GM13976 (cell line): ENCODE measurements at regions not wholly inside any gene's neighbourhood (a gene's known extent, or its start where the extent isn't known, plus 50 kb on each side); places are given as distances from the start of the nearest gene placed in this dataset.
"Not testable (repeated sequence)": the region's sequence is repeated elsewhere in the genome, so short reads cannot be mapped to it uniquely, and the experiment has no call there.

Experiments used
- DNase-seq: peaks from one replicate; pipeline ENCODE4 v3.0.0; 2012; ENCODE audit warnings: low spot score
- in situ Hi-C: fragments of 300-500 bp; cut with MboI; formaldehyde crosslinking; loops from one replicate; pipeline ENCODE4 v1.12.0; 2022; ENCODE audit warnings: low sequenced_read_pairs, mixed read lengths, inconsistent platforms; ENCODE audit not compliant: unreplicated experiment
- TF ChIP-seq, protein P1 (sequence below): IDR thresholded peaks from 2 replicates; pipeline ENCODE4 v1.5.1; 2012; ENCODE audit warnings: borderline replicate concordance, mild to moderate bottlenecking; ENCODE audit not compliant: insufficient read depth; ENCODE audit errors: extremely low read depth, missing control alignments, control extremely low read depth

DNA sequence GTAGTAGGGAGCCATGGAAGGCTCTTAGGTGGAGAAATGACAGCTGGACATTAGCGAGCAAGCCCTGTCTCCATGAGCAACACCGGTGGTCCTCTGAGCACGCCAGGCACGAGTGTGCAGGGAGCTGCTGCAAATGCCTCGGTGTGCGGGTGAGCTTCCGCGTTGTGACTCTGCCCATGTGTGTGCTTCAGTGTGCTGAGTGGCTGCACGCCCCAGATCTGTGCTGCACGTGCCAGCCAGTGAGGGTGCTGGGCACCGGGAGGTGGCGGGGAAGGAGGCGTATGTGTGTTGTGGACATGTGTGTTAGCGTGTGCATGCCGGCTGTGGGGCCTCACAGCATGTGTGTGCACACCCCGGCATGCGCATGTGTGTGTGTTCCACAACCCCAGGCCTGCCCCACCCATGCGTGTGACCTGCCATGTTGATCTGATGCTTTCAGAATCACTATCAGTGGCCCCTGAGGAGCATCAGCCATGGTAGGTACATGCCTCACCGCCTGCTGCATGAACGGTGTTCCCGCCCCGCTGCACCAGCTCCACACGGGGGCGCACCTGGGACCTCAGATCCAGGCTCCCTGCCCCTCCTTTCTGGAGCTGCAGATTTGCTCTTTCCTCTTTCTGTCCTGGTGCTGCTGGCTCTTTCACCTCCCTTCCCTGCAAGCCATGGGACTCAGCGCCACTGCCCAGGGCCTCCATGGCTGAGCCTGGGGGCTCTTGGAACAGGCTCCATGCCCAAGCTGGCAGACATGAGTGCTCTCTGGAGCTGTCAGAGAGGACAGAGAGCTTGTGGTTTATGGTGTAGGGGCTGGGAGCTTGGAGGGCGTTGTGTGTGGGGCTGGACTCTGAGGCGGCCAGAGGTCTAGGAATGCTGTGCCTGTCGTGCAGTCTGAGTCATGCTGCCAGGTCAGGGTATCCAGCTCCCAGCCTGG lies 169.4 kb downstream of the TBC1D2B start:
- in situ Hi-C loops = no loop called here
- peak; percentile 66 for DNase-seq

DNA sequence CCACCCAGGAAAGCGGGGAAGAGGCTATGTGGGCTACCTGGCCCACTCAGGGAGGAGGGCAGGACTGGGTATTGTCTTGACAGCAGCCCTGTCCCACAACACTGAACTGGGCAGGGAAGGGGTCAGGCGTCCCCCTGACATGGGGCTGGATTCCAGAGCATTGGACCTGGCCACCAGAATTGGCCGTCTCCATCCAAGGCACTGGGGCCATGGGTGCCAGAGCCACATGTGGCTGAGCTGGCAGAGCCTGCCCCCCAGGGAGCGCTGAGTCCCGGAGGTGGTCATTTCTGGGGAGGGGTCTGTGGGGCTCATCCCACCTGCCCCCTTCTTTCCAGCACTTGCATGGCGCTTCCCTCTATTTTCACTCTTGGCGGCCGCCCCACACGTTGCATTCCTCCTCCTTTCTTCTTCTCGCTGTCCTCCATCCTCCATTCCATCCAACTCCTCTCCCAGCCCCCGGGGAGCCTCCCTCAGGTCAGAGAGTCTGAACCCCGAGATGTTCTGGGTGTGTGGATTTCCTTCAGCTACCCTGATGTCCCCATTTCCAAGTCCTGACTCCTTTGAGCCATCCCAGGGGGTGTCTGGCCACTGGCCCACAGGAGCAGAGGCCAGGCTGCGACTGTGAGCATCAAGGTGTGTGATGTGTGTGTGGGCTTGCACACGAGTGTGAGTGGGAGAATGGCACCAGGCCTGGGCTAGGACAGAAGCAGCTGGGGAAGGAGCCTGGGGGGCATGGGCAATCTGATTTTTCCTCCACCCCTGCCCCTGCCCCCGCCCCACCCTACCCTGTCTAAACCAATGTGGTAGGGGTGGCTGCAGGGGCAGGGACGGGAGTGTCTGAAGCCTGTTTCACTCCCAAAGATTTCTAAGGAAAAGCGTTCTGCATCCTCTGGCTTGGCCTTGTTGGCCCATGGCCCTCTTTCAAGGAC lies 171.2 kb downstream of the TBC1D2B start:
- DNase-seq = not testable (repeated sequence)

More for the DNA sequence above, 169.4 kb downstream of the TBC1D2B start:
- TF ChIP-seq, protein P1, sequence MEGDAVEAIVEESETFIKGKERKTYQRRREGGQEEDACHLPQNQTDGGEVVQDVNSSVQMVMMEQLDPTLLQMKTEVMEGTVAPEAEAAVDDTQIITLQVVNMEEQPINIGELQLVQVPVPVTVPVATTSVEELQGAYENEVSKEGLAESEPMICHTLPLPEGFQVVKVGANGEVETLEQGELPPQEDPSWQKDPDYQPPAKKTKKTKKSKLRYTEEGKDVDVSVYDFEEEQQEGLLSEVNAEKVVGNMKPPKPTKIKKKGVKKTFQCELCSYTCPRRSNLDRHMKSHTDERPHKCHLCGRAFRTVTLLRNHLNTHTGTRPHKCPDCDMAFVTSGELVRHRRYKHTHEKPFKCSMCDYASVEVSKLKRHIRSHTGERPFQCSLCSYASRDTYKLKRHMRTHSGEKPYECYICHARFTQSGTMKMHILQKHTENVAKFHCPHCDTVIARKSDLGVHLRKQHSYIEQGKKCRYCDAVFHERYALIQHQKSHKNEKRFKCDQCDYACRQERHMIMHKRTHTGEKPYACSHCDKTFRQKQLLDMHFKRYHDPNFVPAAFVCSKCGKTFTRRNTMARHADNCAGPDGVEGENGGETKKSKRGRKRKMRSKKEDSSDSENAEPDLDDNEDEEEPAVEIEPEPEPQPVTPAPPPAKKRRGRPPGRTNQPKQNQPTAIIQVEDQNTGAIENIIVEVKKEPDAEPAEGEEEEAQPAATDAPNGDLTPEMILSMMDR = peak; percentile 87

DNA sequence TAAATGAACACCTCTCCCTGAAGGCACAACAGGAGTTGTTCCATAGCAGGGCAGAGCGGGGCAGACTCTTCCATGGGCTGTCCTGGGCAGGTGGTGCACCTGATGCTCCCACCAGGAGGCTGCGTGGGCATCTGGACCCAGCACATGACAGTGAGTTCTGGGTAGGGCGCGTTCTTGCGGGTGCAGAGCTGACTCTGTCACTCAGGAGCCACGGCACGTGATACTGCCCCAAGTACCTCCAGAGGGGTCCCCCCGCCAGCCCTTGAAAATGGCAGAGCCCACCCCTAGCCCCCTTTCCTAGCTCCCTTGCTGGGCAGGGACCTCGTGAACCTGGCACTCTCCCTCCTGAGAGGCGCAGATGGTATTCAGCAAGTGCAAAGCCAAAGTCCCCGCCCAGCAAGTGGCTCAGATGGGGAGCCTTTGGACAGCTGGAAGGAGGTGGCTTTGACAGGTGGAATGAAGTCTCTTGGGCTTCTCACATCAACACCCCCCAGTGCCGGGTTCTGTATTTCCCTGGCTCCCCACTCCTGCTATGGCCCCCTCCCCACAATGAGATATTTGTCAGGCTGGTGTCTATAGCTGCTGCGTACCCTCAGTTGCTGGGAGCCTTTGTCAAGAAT lies 172.1 kb downstream of the TBC1D2B start:
- DNase-seq = no peak
- in situ Hi-C loops = no loop called here
- TF ChIP-seq, protein P1 = no peak

More for the DNA sequence above, 171.2 kb downstream of the TBC1D2B start:
- in situ Hi-C loops = not testable (repeated sequence)

DNA sequence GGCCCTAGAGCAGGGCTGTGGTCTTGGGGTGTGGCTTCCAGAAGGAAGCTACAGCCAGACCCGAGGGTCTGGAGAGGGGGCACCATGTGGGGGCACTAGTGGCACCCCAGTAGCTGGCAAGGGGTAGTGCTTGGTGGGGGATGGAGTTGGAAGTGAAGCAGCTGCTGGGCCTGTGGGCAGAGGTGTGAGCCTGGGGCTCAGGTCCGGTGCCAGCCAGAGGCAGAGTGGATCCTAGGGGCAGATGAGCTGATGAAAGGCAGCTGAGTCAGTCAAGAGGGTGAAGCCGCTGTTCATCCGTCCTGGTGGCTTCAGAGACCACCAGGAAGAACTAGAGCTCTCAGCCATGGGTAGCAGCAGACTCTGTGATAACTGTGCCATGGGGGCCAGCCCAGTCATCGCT lies 172.6 kb downstream of the TBC1D2B start:
- in situ Hi-C loops = no loop called here
- no peak for DNase-seq

DNA sequence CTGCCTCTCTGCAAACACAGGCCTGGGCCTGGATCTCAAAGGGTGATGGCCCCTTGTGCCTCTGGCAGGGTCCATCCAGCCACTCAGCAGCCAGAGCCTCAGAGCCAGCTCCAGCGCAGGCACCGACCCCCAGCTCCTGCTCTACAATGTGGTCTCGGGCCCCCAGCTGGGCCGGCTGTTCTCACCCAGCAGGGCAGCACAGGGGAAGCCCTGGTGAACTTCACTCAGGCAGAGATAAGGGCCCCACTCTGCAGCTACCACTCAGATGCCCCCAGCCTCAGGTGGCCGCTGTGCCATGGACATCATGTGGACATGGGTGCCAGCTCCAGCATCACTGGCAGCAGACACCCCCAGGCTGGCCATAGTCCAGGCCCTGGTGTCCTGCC lies 173.1 kb downstream of the TBC1D2B start:
- TF ChIP-seq, protein P1 = no peak
- in situ Hi-C loops = no loop called here
- no peak for DNase-seq

More for the DNA sequence above, 172.6 kb downstream of the TBC1D2B start:
- TF ChIP-seq, protein P1 = no peak

DNA sequence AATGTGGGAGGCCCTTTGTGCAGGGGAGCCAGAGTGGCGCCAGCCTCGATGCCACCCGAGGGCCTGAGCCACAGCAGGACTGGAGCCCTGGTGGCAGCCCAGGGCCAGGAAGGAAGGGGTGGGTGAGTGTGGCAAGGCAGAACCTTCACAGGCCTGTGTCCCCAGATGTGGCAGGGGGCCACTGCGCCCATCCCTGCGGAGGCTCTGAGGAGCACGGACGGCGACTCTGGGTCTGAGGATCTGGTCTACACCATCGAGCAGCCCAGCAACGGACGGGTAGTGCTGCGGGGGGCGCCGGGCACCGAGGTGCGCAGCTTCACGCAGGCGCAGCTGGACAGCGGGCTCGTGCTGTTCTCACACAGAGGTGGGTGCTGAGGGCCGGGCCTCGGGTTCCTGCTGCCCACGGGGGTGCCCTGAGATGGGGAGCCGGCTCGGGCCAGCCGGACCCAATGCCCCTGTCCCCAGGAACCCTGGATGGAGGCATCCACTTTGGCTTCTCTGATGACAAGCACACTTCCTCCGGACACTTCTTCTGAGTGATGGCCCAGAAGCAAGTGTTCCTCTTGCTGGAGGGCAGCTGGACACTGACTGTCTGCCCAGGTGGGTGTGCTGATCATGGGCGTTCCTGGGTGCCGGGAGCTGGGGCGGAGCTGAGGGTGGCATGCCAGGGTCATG lies 173.6 kb downstream of the TBC1D2B start:
- DNase-seq, in situ Hi-C loops: not testable (repeated sequence)
